ENCODE measurements at regions not wholly inside any gene's neighbourhood (a gene's known extent, or its start where the extent isn't known, plus 50 kb on each side); places are given as distances from the start of the nearest gene placed in this dataset.

DNA sequence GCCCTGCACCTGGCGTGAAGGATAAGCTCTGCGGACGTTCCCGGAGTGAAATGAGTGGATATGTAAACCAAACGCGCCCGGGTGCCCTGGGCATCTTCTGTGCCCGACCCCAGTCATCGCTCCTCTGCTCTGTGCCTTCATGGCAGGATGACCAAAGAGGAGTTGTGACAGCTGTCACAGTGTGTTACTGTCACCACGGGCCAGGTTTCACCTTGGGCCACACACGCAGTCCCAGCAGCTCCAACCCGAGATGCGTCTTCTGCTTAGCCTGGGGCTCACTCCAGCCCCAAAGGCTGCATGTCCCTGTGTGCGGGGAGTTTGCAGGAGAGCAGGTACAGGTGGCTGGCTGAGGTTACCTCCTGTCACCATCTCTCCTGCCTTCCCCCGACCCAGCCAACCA is 311.6 kb downstream of the BMP7 start:
- intact Hi-C loops (cut with micrococcal nuclease), result no loop called here

GRCh38 chr20:56955680-56956079 is 310.8 kb downstream of the BMP7 start:
- intact Hi-C loops (cut with micrococcal nuclease), result no loop called here

DNA sequence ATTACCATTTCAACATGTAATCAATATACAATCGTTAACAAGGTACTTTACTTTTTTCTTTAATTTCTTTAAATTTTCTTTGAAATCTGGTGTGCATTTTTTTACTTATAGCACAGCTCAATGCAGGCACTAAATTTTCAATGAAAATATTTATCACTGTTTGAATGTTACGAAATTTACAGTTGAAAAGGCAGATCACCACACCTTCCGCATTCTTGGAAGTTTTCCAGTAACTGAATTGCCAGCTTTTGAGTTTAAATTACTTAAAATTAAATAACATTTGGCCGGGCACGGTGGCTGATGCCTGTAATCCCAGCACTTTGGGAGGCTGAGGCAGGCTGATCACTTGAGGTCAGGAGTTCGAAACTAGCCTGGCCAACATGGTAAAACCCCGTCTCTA is 309.9 kb downstream of the BMP7 start:
- intact Hi-C loops (cut with micrococcal nuclease), result no loop called here

DNA sequence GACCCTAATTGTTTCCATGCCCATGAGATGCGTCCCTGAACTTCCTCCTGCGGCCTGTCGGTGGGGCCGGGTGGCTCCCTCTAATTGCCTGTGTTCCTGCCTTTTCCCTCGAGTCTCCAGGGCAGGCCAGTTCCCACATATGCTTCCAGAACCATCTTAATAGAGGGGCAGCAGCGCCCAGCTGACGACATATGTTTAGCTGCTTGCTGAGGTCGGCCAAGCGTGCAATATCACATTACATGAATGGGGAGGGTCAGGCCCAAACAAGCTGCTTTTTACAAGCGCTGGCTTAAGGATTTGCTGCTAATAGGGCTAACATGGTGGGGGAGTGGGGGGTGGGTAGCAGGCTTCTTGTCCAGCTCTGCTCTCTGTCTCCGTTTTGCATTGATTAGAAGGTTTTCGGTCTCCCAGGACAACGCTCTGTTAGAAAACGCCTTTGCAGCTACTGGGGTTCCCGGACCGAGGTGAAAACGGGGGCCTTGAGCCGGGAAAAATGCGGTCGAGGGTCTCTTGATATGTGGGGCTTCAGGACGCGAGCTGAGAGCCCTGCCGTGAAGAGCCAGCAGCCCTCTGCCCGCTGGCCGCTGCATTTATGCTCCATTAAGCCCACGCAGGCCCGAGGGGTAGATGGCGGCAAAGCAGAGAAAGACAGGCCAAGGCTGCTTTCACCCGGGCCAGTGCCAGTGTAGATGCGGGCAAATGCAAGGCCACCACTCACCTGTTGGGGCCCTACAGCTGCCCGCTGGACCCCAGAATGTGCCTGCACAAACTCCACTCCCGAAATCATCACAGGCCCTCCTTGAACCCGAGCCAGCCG is 308.5 kb downstream of the BMP7 start:
- intact Hi-C loops (cut with micrococcal nuclease), result no loop called here

- intact Hi-C loops (cut with micrococcal nuclease), result no loop called here
Observed at GRCh38 chr20:56964901-56965300, 301.5 kb downstream of the BMP7 start.

DNA sequence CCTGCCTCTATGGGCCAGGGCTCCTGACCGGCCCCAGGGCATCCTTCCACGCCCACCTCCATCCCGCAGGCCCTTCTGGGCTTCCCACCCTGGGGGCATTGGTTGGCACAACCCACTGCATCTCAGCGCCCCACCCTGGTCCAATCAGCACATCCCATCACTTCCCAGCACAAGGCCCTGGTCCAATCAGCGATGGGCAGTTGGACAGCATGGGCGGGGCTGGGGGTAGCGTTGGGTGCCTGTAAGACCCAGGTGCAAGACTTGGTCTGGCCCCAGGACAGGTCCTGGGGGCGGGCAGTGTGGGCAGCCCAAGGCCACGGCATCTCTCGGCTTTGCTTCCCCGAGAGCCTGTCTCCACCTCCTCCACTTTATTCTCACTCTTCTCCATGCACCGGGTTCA is 298.5 kb downstream of the BMP7 start:
- intact Hi-C loops (cut with micrococcal nuclease), result no loop called here

- intact Hi-C loops (cut with micrococcal nuclease), result no loop called here
Observed at GRCh38 chr20:56968376-56969048, 297.9 kb downstream of the BMP7 start.

DNA sequence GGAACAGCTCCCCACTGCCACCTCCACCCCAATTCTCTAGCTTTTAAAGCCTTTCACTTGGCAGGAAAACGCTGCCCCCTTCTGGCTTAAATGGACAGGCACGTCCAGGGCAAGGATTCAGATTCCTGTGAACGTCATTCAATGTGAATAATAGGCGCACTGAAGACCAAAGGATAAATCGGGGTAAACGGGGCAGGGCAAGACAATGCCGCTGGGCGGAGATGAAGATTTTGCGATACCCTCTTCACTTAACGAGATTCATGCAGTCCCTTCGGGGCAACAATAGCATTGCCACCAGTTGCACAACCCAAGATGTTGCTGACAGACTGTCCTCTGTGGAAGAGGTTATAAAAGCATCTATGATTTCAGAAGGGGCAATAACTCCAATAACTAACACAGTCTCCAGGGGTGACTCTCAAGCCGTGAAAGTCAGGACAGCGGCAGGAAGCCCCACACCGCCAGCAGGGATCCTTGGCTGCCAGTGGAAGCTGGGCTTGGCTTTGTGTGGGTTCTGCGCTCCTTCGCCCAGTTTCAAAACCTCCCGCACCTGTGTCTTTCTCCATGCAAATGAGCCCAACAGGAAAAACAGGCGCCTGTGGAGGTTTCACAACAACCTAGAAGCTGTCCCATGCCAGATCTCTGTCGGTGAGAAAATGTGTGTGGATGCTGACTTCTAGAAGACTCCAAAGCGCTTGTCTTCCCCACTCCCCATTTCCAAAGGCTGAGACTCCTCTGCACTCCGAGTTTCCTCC is 291.8 kb downstream of the BMP7 start:
- intact Hi-C loops (cut with micrococcal nuclease), result loop anchor here (1.0 kb wide), 1 partner anchor 424 kb away; no protein-coding TSS in a partner anchor

GRCh38 chr20:56975838-56976237 is 290.6 kb downstream of the BMP7 start:
- intact Hi-C loops (cut with micrococcal nuclease), result no loop called here

DNA sequence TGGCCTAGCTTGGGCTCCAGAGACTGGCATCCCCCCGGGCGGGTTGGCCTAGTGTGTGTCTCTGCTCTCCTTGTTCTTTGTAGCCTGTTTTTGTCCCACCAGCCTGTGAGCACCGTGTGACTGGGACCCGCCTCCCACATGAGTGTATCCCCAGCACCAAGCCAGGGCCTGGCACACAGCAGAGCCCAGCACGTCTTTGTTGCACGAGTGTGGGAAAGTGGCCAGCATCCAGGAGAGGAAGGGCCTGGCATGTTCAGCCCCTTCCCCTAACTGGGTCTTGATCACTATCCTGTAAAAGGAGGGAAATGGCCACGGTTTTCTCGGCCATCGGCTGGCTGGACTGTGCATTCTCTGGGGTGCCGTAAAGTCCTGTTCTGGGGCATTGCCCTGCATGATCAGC is 290.1 kb downstream of the BMP7 start:
- intact Hi-C loops (cut with micrococcal nuclease), result no loop called here

DNA sequence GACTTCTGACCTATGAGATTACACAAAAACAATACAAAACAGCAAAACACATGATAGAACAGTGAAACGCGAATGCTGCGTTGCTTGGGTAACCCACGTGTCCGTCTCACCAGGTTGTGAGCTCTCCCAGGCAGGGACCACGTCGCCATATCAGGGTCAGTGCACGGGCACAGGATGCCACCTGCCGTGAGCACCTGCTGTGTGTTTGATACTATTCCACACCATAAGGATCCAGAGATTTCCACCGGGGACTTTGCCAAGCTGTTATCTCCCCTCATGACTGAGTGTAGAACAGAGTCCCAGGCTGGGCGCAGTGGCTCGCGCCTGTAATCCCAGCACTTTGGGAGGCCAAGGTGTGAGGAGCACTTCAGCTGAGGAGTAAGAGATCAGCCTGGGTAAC is 288.0 kb downstream of the BMP7 start:
- intact Hi-C loops (cut with micrococcal nuclease), result no loop called here

DNA sequence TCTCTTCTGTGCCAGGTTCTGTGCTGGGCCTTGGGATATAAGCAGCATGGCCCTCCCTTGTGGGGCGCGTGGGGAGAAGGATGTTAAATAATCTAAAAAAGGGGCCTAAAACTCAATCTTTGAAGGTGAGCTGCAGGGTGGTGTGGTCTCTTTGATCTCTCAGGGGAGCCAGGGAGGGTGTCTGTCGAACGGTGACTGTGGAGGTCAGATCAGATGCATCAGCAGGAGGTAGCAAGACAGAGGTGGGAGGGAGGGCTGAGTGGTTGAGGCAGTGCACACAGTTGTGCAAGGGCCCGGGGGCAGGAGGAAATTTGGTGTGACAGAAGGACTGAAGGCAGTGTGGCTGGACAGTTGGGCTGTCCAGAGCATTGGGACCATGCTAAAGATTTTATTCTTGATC is 287.3 kb downstream of the BMP7 start:
- intact Hi-C loops (cut with micrococcal nuclease), result no loop called here

DNA sequence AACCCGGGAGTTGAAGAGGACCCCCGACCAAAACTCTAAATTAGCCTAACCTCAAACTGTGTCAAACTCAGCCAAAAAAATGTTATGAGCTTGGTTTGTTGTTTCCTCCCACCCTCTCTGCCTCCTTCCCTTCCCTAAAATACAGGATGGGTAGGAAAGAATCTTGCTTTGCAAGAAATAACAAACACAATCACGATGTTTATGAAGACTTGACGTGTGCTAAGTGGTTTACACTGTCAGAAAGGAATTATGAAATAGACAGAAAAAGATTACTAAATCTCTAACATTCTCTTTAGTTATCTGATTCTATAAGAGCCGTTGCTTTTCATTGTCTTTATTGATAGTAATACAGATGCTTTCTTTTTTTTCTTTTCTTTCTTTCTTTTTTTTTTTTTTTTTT is 285.1 kb downstream of the BMP7 start:
- intact Hi-C loops (cut with micrococcal nuclease), result no loop called here

- intact Hi-C loops (cut with micrococcal nuclease), result no loop called here
Observed at GRCh38 chr20:56983813-56984212, 282.6 kb downstream of the BMP7 start.

DNA sequence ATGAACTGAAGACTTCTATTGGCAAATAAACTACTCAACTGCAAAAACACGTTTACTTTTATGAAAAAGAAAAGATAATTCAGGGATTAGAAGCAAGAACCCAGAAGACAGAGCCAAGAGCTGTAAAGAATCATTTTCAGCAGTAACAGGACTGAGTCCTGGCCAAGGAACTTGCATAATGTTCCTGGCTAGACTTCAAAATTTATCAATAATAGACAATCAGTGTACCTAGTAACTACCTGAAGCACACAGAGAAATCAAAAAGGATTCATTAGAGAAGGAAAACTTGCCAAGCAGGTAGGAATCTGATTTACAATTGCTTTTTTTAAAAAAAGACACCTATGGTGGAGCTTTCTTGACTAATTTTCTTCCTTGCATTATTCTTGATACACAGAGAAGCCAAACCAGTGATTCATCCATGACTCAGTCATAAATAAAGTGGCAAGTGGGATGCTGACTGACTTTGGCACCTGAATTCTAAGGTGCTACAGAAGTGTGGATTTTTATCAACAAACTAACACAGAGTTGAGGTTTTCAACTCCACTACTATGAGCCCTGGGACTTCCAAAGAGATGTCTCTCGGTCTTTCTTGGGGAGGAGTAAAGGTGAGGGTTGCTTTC is 281.3 kb downstream of the BMP7 start:
- intact Hi-C loops (cut with micrococcal nuclease), result no loop called here

DNA sequence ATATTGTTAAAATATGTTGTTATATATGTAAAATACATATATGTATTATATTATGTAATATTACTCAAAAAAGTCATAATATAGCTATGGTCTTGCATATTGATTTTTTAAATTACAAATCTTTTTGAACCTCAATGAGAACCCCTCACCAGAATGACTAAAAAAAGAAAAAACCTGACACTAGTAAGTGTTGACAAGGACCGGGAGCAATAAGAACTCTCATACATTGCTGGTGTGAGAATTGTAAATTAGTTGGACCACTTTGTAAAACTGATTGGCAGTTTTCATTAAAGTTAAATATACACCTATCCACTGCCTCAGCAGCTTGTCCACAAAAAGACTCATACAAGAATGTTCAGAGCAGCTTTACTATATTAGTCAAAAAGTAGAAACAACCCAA is 280.0 kb downstream of the BMP7 start:
- intact Hi-C loops (cut with micrococcal nuclease), result no loop called here

GRCh38 chr20:56986931-56987720 is 279.3 kb downstream of the BMP7 start:
- intact Hi-C loops (cut with micrococcal nuclease), result no loop called here

DNA sequence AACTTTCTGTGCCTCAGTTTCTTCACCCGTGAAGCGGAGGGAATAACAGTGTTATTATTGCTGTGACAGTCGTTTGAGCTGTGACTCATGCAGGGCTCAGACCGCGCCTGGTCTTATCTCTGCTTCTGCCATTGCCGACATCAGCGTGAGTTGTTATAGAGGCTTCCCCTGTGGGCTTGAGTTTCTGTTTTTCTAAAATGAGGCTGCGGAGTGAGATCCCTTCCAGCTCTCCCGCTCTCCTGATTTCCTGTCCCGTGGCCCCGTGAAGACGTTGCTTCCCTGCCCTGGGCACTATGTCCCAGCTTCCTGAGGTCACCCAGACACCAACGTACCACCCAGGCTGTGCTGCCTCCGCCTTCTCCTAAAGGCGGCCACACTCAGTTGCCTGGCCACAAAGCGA is 278.5 kb downstream of the BMP7 start:
- intact Hi-C loops (cut with micrococcal nuclease), result no loop called here

DNA sequence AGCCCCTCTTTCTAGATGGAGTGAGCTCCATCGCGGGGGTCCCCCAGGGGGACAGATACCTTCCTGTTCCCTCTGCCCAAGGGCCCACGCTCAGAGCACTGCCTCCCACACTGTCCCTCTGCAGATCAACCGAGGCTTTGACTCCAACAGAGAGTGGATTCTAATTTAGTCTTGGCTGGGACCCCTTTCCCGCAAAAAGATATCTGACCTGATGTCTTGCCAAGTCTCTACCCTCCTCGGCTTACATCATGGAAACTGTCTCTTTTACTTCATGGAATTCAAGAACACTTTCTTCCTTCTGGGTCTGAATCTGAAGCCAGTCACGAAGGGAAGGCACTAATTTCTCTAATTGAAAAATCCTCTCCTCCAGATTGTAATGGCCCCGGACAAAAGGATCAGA is 278.0 kb downstream of the BMP7 start:
- intact Hi-C loops (cut with micrococcal nuclease), result no loop called here

DNA sequence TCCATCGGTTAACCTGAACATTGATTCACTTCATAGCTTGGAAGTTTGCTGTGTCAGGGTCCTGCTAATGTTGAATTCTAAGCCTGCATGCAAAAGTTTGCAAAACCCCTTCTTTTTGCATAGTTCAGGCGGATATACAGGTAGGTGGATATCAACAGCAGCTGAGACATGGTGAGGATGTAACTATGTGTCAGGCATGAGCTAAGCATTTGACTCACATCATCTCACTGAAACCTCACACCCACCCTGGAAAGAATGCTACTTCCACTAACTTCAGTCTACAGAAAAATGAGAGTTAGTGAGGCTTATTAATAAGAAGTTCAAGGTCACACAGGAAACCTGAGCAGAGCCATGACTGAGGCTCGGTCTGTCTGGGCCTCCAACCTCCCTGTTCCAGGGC is 276.9 kb downstream of the BMP7 start:
- intact Hi-C loops (cut with micrococcal nuclease), result no loop called here

- intact Hi-C loops (cut with micrococcal nuclease), result no loop called here
Observed at GRCh38 chr20:56993020-56993559, 273.4 kb downstream of the BMP7 start.

All from T-helper 1 cell treated with Interleukin-12 subunit alpha and Interleukin-12 subunit beta and Interleukin-4 antibody, amounts not matched to agents 30 ng/mL and 1 ng/mL, for 36 hours (primary cell).